Adrenal gland (tissue), 5 donors: ENCODE measurements at regions not wholly inside any gene's neighbourhood (a gene's known extent, or its start where the extent isn't known, plus 50 kb on each side); places are given as distances from the start of the nearest gene placed in this dataset.

Experiments
- CTCF ChIP-seq, 6 experiments: fragments of 450-650 bp in 4 of 6; fragments of 200-600 bp in 2 of 6; sonication (generic) in 1 of 6; IDR thresholded peaks; 1 replicate in 5 of 6; 2 replicates in 1 of 6; pipeline versions ENCODE4 v1.5.1 to v1.8.0; 2016 to 2021; ENCODE audit warnings: antibody characterized with exemption in 6 of 6, mild to moderate bottlenecking in 2 of 6, moderate library complexity in 1 of 6
- POLR2A ChIP-seq, 2 donors: fragments of 450-650 bp; IDR thresholded peaks; one replicate each; pipeline ENCODE4 v1.6.1; 2017; ENCODE audit warnings: antibody characterized with exemption in 2 of 2, mild to moderate bottlenecking in 2 of 2, moderate library complexity in 1 of 2
- donor health status: DM: no; HTN: no; CAD: no.

- TF ChIP-seq POLR2A (IDR thresholded peaks at IDR 0.05), result no peak
- TF ChIP-seq CTCF (IDR thresholded peaks at IDR 0.05), result no peak
These were observed 194.0 kb downstream of the AHR start for GRCh38 chr7:17492437-17492836.
